ENCODE measurements at regions not wholly inside any gene's neighbourhood (a gene's known extent, or its start where the extent isn't known, plus 50 kb on each side); places are given as distances from the start of the nearest gene placed in this dataset.
"Not testable (repeated sequence)": the region's sequence is repeated elsewhere in the genome, so short reads cannot be mapped to it uniquely, and the experiment has no call there.

DNA sequence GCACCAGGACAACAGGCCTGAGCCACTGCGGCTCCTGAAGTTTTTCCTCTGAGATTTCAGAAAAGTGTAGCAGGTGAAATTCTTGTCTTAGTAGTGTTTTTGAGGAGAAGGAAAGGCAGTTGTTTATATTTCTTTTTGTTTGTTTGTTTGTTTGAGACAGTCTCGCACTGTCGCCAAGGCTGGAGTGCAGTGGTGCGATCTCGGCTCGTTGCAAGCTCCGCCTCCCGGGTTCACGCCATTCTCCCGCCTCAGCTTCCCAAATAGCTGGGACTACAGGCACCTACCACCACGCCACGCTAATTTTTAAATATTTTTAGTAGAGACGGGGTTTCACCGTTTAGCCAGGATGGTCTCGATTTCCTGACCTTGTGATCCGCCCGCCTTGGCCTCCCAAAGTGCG, 454.2 kb downstream of the AASDHPPT start:
- not testable (repeated sequence) for TF ChIP-seq CHD2 (IDR thresholded peaks at IDR 0.05; ENCODE audit: low read depth, low read length); EZH2 (conservative IDR thresholded peaks at IDR 0.05; ENCODE audit: low read depth, low read length); CBX2 (IDR thresholded peaks at IDR 0.05; ENCODE audit: low read depth, low read length); CBX2 (CRISPR knock-in tag; IDR thresholded peaks at IDR 0.05; ENCODE audit: low read depth); NFIB (CRISPR knock-in tag; IDR thresholded peaks at IDR 0.05; ENCODE audit: borderline replicate concordance); ZNF414 (CRISPR knock-in tag; IDR thresholded peaks at IDR 0.05); DPF2 (CRISPR knock-in tag; IDR thresholded peaks at IDR 0.05; ENCODE audit: borderline replicate concordance, low read depth); RARG (CRISPR knock-in tag; IDR thresholded peaks at IDR 0.05; ENCODE audit: low read depth); ATF7 (IDR thresholded peaks at IDR 0.05); ATF7 (CRISPR knock-in tag; IDR thresholded peaks at IDR 0.05)
- TF ChIP-seq, protein P1, sequence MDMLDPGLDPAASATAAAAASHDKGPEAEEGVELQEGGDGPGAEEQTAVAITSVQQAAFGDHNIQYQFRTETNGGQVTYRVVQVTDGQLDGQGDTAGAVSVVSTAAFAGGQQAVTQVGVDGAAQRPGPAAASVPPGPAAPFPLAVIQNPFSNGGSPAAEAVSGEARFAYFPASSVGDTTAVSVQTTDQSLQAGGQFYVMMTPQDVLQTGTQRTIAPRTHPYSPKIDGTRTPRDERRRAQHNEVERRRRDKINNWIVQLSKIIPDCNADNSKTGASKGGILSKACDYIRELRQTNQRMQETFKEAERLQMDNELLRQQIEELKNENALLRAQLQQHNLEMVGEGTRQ (IDR thresholded peaks at IDR 0.05; ENCODE audit: low read depth, low read length) = not testable (repeated sequence)
- TF ChIP-seq, protein P1 (CRISPR knock-in tag; IDR thresholded peaks at IDR 0.05; ENCODE audit: borderline replicate concordance) = not testable (repeated sequence)
- TF ChIP-seq, protein P2, sequence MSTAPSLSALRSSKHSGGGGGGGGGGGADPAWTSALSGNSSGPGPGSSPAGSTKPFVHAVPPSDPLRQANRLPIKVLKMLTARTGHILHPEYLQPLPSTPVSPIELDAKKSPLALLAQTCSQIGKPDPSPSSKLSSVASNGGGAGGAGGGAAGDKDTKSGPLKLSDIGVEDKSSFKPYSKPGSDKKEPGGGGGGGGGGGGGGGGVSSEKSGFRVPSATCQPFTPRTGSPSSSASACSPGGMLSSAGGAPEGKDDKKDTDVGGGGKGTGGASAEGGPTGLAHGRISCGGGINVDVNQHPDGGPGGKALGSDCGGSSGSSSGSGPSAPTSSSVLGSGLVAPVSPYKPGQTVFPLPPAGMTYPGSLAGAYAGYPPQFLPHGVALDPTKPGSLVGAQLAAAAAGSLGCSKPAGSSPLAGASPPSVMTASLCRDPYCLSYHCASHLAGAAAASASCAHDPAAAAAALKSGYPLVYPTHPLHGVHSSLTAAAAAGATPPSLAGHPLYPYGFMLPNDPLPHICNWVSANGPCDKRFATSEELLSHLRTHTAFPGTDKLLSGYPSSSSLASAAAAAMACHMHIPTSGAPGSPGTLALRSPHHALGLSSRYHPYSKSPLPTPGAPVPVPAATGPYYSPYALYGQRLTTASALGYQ (CRISPR knock-in tag; IDR thresholded peaks at IDR 0.05) = not testable (repeated sequence)
